Right ventricle myocardium superior (tissue), 1 donor: ENCODE measurements at regions not wholly inside any gene's neighbourhood (a gene's known extent, or its start where the extent isn't known, plus 50 kb on each side); places are given as distances from the start of the nearest gene placed in this dataset.
A peak's percentile ranks its signal among the peaks of the same experiment; 100 is the strongest.
"Not testable (repeated sequence)": the region's sequence is repeated elsewhere in the genome, so short reads cannot be mapped to it uniquely, and the experiment has no call there.

Experiments
- ATAC-seq: fragments of 200-7000 bp; cut with Tn5 transposase; one replicate; pipeline ENCODE4 v1.9.1; 2020; ENCODE audit warnings: mild to moderate bottlenecking; ENCODE audit not compliant: poor library complexity
- DNase-seq: peaks from one replicate; pipeline ENCODE4 v3.0.0-alpha.2; 2020
- intact Hi-C: fragments of 100-400 bp; cut with DNase I; formaldehyde crosslinking; loops from one replicate; pipeline ENCODE4 v1.11.2; 2022
- donor health status: DM: no; HTN: yes; CAD: no; lungs with severe emphysema.

- DNase-seq: peak; percentile 78
- peak; percentile 90 for ATAC-seq
- intact Hi-C loops: no loop called here
These were observed 2339.5 kb downstream of the TP53TG3F start for GRCh38 chr16:35798885-35799426.

DNA sequence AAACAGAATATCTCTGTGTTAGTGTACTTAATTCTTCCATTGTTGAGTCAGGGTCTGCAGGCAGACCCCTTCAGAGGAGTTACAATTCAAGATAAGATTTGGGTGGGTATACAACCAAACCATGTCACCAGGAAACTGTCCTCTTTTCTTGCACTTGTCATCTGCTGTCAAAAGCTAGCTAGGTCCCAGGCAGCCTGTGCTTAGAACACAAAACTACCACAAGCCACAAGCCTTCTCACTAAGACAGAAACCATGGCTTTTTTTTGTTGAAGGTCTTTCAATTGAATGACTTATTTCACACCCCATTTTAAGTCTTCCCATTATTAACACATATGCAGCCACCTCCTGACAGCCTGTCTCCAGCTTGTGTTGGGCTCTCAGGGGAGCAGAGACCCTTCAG lies 2345.1 kb downstream of the TP53TG3F start:
- ATAC-seq, intact Hi-C loops, DNase-seq: not testable (repeated sequence)

DNA sequence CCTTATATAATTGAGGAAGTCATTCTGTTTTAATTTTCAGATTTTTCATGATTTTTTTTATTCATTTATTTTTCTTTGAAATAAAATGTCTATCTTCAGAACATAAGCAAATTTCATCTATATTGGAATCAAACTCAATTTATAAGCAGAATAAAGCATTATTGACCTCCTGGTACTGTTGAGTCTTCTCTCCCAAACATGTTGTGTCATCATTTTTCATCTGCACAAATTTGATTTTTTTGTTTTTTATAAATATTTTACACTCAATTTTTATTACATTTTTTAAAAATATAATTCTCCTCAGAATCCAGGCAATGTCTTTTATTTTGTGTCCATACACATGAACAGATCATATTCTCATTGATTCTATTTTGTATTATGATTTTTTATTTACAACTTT lies 2363.9 kb downstream of the TP53TG3F start:
- ATAC-seq (no peak), DNase-seq (no peak)
- intact Hi-C loops: no loop called here

GRCh38 chr16:35841632-35842031 lies 2382.2 kb downstream of the TP53TG3F start:
- ATAC-seq: no peak
- intact Hi-C loops: no loop called here

GRCh38 chr16:35862242-35862641 lies 2402.8 kb downstream of the TP53TG3F start:
- ATAC-seq (no peak), DNase-seq (no peak)
- intact Hi-C loops: no loop called here

More at GRCh38 chr16:35841632-35842031, 2382.2 kb downstream of the TP53TG3F start:
- no peak for DNase-seq

GRCh38 chr16:35868630-35869029 lies 2409.2 kb downstream of the TP53TG3F start:
- ATAC-seq (no peak), DNase-seq (no peak)
- intact Hi-C loops: no loop called here

- DNase-seq (no peak), ATAC-seq (no peak)
- intact Hi-C loops: no loop called here
These were observed 2414.1 kb downstream of the TP53TG3F start for GRCh38 chr16:35873472-35873871.

GRCh38 chr16:35881654-35882053 lies 2422.2 kb downstream of the TP53TG3F start:
- DNase-seq (no peak), ATAC-seq (no peak)
- intact Hi-C loops: no loop called here

DNA sequence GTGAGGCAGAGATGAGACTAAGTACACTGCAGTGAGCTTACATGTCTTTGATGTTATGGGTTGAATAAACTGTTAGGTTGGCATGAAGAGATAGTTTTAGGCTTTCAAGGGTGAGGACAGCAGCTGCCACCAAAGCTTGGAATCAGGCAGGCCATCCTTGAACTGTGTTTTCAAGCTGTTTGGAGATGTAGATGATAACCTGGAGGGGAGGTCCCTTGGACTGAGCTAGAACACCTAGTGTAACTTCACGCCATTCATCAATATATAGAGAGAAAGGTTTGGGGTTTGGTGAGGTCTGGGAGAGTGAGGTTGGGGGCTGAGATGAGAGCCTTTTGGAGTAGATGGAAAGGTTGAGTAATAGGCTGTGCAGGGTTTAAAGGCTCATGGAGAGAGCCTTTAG lies 2447.0 kb downstream of the TP53TG3F start:
- DNase-seq: no peak
- intact Hi-C loops: no loop called here

GRCh38 chr16:35908152-35908551 lies 2448.7 kb downstream of the TP53TG3F start:
- ATAC-seq: no peak
- intact Hi-C loops: no loop called here
- no peak for DNase-seq

More for the DNA sequence above, 2447.0 kb downstream of the TP53TG3F start:
- no peak for ATAC-seq

DNA sequence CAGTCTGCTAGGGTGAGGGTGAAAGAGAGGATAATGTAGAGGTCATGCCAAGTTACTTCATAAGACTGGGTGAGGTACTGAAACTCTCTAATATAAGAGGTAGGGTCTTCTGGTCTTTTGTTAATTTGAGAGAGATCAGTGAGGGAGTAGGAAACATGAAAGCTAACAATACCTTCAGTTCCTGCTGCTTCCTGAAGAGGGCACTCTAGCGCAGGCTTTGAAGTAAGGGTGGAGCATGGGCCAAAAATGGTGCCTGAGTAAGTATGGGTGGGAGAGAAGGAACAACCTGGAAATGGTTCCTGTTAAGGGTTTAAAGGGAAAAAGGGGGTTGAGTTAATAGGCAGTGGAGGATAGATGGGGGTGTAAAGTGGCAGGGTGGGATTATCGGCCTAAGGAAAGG lies 2449.5 kb downstream of the TP53TG3F start:
- ATAC-seq (no peak), DNase-seq (no peak)
- intact Hi-C loops: no loop called here

DNA sequence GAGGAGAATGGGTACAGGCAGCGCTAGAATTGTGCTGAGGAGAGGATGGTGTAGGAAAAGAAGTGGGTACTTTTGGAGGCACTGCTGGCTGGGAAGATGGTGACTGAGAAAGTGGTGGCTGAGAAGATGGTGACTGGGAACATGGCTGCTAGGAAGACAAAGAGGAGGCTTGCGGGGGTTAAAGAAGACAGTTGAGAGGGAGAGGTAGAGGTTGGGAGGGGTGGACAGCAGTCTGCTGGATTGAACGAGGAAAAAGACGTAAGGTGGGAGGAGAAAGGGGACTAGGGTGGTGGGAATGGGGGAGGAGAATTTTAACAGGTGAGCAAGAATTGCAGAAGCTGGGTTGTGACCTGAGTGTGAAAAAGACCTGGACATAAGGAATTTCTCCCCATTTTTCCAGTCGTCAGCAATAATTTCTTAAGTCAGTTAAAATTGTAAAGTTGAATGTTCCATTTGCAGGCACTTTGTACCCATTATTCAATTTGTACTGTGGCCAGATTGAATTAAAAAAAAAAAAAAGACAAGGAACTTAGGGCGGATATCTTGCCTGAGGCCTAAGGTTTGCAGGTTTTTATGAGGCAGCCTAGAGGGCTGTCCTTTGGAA lies 2450.0 kb downstream of the TP53TG3F start:
- intact Hi-C loops: no loop called here
- ATAC-seq (no peak), DNase-seq (no peak)

GRCh38 chr16:35910409-35910808 lies 2451.0 kb downstream of the TP53TG3F start:
- DNase-seq (no peak), ATAC-seq (no peak)
- intact Hi-C loops: no loop called here

GRCh38 chr16:35911899-35912298 lies 2452.5 kb downstream of the TP53TG3F start:
- no peak for DNase-seq
- ATAC-seq: no peak
- intact Hi-C loops: no loop called here

DNA sequence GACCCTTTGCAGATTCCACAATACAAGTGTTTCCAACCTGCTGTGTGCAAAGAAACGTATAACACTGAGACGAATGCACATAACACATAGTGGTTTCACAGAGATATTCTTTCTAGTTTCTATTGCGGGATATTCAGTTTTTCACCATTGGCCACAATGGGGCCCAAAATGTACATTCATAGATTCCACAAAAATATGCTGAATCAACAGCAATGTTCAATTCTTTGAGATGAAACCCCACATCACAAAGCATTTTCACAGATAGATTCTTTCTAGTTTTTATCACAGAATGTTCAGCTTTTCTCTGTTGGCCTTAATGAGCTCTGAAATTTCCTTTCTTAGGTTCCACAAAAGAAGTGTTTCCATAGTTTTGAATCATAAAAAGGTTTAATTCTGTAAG lies 2472.3 kb downstream of the TP53TG3F start:
- DNase-seq (no peak), ATAC-seq (no peak)
- intact Hi-C loops: no loop called here
